Activated naive CD8-positive, alpha-beta T cell treated with anti-CD3 and anti-CD28 coated beads, Interleukin-2, amount 50 U/mL, for 24 hours (primary cell): ENCODE measurements at regions not wholly inside any gene's neighbourhood (a gene's known extent, or its start where the extent isn't known, plus 50 kb on each side); places are given as distances from the start of the nearest gene placed in this dataset.

ENCODE experiments used
- ATAC-seq: fragments of 150-1000 bp; cut with Tn5 transposase; one replicate; pipeline ENCODE4 v1.10.0; 2021
- DNase-seq: peaks from one replicate; pipeline ENCODE4 v3.0.0; 2021
- H3K27ac Mint-ChIP-seq: one replicate; pipeline ENCODE4 v1.8.0; 2021; ENCODE audit warnings: mild to moderate bottlenecking, mixed read lengths
- H3K27me3 Mint-ChIP-seq: one replicate; pipeline ENCODE4 v1.8.0; 2021; ENCODE audit warnings: mixed read lengths
- H3K36me3 Mint-ChIP-seq: one replicate; pipeline ENCODE4 v1.8.0; 2021; ENCODE audit warnings: low read depth, mixed read lengths
- H3K4me1 Mint-ChIP-seq: one replicate; pipeline ENCODE4 v1.8.0; 2021; ENCODE audit warnings: mixed read lengths
- H3K4me3 Mint-ChIP-seq: one replicate; pipeline ENCODE4 v1.8.0; 2021; ENCODE audit warnings: mild to moderate bottlenecking, moderate library complexity, mixed read lengths
- H3K9me3 Mint-ChIP-seq: one replicate; pipeline ENCODE4 v1.8.0; 2021; ENCODE audit warnings: mixed read lengths

- Mint-ChIP-seq H3K27ac (no peak overlapping the region), H3K4me1 (no peaks in the 10 kb centered on the region), H3K27me3 (no peaks in the 10 kb centered on the region), H3K9me3 (no peaks in the 10 kb centered on the region), H3K4me3 (no peak overlapping the region), H3K36me3 (no peaks in the 10 kb centered on the region)
- no peak for DNase-seq
- ATAC-seq, result no peak
Measured at GRCh38 chr7:145211211-145211610, 375.4 kb upstream of the TPK1 start.

GRCh38 chr7:145193951-145194350, 358.1 kb upstream of the TPK1 start:
- Mint-ChIP-seq H3K4me3 (no peak overlapping the region), H3K27me3 (no peaks in the 10 kb centered on the region), H3K9me3 (no peaks in the 10 kb centered on the region), H3K4me1 (no peaks in the 10 kb centered on the region), H3K27ac (no peak overlapping the region), H3K36me3 (no peaks in the 10 kb centered on the region)
- no peak for DNase-seq
- ATAC-seq, result no peak

- Mint-ChIP-seq H3K27me3 (no peaks in the 10 kb centered on the region), H3K36me3 (no peaks in the 10 kb centered on the region), H3K4me1 (no peaks in the 10 kb centered on the region), H3K4me3 (no peak overlapping the region), H3K27ac (no peak overlapping the region), H3K9me3 (no peaks in the 10 kb centered on the region)
- no peak for DNase-seq
- no peak for ATAC-seq
Measured at GRCh38 chr7:145184956-145185355, 349.1 kb upstream of the TPK1 start.

GRCh38 chr7:145183069-145183468, 347.2 kb upstream of the TPK1 start:
- H3K27me3 Mint-ChIP-seq, result no peaks in the 10 kb centered on the region
- no peak for ATAC-seq
- H3K4me1 Mint-ChIP-seq, result no peaks in the 10 kb centered on the region
- no peaks in the 10 kb centered on the region for H3K36me3 Mint-ChIP-seq
- no peaks in the 10 kb centered on the region for H3K9me3 Mint-ChIP-seq
- no peak overlapping the region for H3K4me3 Mint-ChIP-seq
- H3K27ac Mint-ChIP-seq, result no peak overlapping the region
- no peak for DNase-seq

GRCh38 chr7:145175366-145175765, 339.5 kb upstream of the TPK1 start:
- no peak overlapping the region for H3K4me3 Mint-ChIP-seq
- no peaks in the 10 kb centered on the region for H3K9me3 Mint-ChIP-seq
- no peaks in the 10 kb centered on the region for H3K27me3 Mint-ChIP-seq
- H3K27ac Mint-ChIP-seq, result no peak overlapping the region
- DNase-seq, result no peak
- no peak for ATAC-seq
- H3K36me3 Mint-ChIP-seq, result no peaks in the 10 kb centered on the region
- no peaks in the 10 kb centered on the region for H3K4me1 Mint-ChIP-seq

DNA sequence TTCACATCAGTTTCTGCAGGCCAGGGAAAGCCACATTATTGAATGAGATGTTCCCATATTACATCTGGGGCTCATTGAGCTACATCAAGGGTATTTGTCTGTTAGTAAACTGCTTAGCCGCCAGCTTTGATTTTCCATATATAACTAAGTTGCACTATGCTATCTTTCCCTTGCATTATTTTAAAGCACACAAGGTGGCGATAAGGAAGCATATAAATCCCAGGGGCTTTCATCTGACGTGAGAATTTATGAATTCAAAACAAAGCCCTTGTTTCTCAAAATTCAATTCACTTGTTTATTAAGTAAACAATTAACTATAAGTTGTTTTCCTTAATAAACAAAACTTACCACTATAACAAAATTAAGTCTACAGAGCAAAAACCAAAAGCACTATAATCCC, 334.1 kb upstream of the TPK1 start:
- Mint-ChIP-seq H3K9me3 (no peaks in the 10 kb centered on the region), H3K27me3 (peaks cover 3% of the 10 kb centered on the region), H3K4me3 (no peak overlapping the region), H3K27ac (no peak overlapping the region), H3K36me3 (no peaks in the 10 kb centered on the region), H3K4me1 (no peaks in the 10 kb centered on the region)
- ATAC-seq (no peak), DNase-seq (no peak)

DNA sequence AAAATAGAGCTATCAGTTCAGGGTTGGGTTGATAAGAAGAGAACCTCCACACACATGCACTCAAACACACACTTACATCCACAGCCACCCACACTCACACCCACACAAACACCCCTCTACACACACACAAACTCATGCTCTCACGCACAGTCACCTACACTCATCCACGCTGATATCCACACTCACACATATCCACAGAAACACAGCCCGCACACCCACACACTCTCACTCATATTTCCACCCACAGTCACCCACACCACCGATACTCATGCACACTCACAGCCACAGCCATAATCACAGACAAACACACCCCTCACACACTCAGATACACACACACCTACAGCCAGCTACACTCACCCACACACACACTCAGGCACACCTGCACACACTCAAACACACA, 333.0 kb upstream of the TPK1 start:
- Mint-ChIP-seq H3K4me1 (no peaks in the 10 kb centered on the region), H3K27me3 (peaks cover 3% of the 10 kb centered on the region), H3K27ac (no peak overlapping the region), H3K4me3 (no peak overlapping the region), H3K36me3 (no peaks in the 10 kb centered on the region), H3K9me3 (no peaks in the 10 kb centered on the region)
- no peak for ATAC-seq
- no peak for DNase-seq

DNA sequence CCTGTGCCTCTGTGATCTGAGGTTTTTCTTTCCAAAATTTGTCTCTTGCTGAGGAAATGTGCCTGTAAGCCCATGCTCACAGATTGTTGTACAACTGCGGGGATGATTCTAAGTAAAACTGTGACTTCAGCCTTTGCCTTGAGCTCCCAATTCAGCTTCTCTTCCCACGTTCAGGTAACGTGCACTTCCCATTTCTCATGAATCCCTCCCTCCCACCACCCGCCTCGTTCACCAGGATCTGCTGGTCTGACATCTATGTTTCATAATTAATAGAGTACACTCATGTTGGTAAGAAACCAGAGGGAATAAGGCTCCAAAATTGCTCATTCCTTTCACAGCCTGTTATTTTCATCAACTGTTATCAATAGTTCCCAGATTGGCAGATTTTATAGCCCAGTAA, 332.6 kb upstream of the TPK1 start:
- DNase-seq (no peak), ATAC-seq (no peak)
- H3K4me1 Mint-ChIP-seq, result no peaks in the 10 kb centered on the region
- no peak overlapping the region for H3K27ac Mint-ChIP-seq
- peaks cover 3% of the 10 kb centered on the region for H3K27me3 Mint-ChIP-seq
- no peaks in the 10 kb centered on the region for H3K36me3 Mint-ChIP-seq
- no peak overlapping the region for H3K4me3 Mint-ChIP-seq
- H3K9me3 Mint-ChIP-seq, result no peaks in the 10 kb centered on the region

DNA sequence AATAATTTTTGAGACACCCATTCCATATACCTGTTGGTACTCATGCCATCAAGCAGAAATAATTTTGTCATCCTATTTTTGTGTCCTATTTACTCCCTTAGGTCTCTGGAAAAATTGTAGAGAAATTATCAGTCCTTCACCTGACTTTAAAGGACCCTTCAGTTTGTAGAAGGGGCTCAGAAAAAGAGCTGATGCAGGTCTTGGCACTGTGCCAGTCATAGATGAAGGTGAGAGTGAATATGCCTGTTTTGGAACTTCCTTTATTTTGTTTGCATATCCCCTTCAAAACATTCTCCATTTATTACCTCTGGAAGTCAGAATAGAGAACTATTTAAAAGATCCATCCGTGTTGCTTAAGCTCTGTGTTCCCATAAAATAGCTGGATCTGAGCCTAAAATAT, 321.0 kb upstream of the TPK1 start:
- Mint-ChIP-seq H3K27me3 (no peaks in the 10 kb centered on the region), H3K27ac (no peak overlapping the region), H3K4me1 (no peaks in the 10 kb centered on the region), H3K4me3 (no peak overlapping the region), H3K36me3 (no peaks in the 10 kb centered on the region), H3K9me3 (no peaks in the 10 kb centered on the region)
- no peak for DNase-seq
- ATAC-seq, result no peak

GRCh38 chr7:145152589-145152988, 316.7 kb upstream of the TPK1 start:
- ATAC-seq (no peak), DNase-seq (no peak)
- Mint-ChIP-seq H3K9me3 (no peaks in the 10 kb centered on the region), H3K27ac (no peak overlapping the region), H3K4me1 (no peaks in the 10 kb centered on the region), H3K36me3 (no peaks in the 10 kb centered on the region), H3K4me3 (no peak overlapping the region), H3K27me3 (peaks cover 2% of the 10 kb centered on the region)

DNA sequence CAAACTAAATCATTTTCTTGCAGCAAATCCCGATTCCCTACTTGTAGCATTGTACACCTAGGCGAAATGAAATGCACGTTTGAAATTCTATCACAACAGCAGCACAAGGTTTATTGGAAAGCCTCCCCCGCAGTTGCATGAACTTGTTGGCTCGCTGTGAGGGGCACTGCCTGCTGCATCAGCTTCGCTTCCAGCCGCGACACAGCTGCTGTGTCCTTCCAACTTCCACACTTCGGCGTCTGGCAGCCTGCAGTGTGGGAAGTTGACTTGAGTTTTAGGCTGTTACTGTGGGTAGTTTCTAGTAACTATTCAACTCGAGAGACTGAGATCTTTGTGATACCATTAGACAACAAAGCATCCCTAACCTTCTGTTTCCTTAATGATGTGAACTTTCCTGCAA, 315.8 kb upstream of the TPK1 start:
- DNase-seq, result no peak
- Mint-ChIP-seq H3K4me3 (no peak overlapping the region), H3K36me3 (no peaks in the 10 kb centered on the region), H3K9me3 (no peaks in the 10 kb centered on the region), H3K4me1 (no peaks in the 10 kb centered on the region), H3K27ac (no peak overlapping the region), H3K27me3 (peaks cover 2% of the 10 kb centered on the region)
- ATAC-seq, result no peak

GRCh38 chr7:145147865-145148264, 312.0 kb upstream of the TPK1 start:
- Mint-ChIP-seq H3K4me1 (no peaks in the 10 kb centered on the region), H3K36me3 (no peaks in the 10 kb centered on the region), H3K9me3 (no peaks in the 10 kb centered on the region), H3K27ac (no peak overlapping the region), H3K27me3 (peaks cover 2% of the 10 kb centered on the region), H3K4me3 (no peak overlapping the region)
- DNase-seq (no peak), ATAC-seq (no peak)

- no peak for ATAC-seq
- Mint-ChIP-seq H3K27ac (no peak overlapping the region), H3K4me1 (no peaks in the 10 kb centered on the region), H3K9me3 (no peaks in the 10 kb centered on the region), H3K36me3 (no peaks in the 10 kb centered on the region), H3K27me3 (no peaks in the 10 kb centered on the region), H3K4me3 (no peak overlapping the region)
- DNase-seq, result no peak
Measured at GRCh38 chr7:145143685-145144084, 307.8 kb upstream of the TPK1 start.

DNA sequence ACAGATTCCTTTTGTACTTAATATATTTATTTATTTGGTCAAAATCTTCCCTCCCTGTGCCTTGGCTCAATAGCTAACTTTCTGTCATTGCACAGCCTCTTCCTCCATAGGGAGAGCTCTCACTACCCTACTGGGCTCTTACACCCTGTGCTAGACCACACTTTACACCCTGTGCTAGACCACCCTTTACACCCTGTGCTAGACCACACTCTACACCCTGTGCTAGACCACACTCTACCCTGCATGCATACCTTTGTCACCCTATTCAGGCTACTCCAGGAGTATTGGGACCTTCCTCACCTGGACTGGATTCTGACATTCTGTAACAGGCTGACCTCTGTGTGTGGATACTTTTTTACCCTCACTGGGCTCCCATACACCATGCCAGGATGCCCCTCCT, 298.5 kb upstream of the TPK1 start:
- H3K36me3 Mint-ChIP-seq, result no peaks in the 10 kb centered on the region
- H3K27me3 Mint-ChIP-seq, result no peaks in the 10 kb centered on the region
- DNase-seq, result no peak
- no peak overlapping the region for H3K27ac Mint-ChIP-seq
- H3K9me3 Mint-ChIP-seq, result no peaks in the 10 kb centered on the region
- no peak overlapping the region for H3K4me3 Mint-ChIP-seq
- no peaks in the 10 kb centered on the region for H3K4me1 Mint-ChIP-seq
- ATAC-seq, result no peak

GRCh38 chr7:145123502-145123901, 287.6 kb upstream of the TPK1 start:
- H3K9me3 Mint-ChIP-seq, result no peaks in the 10 kb centered on the region
- no peaks in the 10 kb centered on the region for H3K36me3 Mint-ChIP-seq
- no peak overlapping the region for H3K27ac Mint-ChIP-seq
- DNase-seq, result no peak
- ATAC-seq, result no peak
- H3K4me1 Mint-ChIP-seq, result no peaks in the 10 kb centered on the region
- H3K27me3 Mint-ChIP-seq, result no peaks in the 10 kb centered on the region
- no peak overlapping the region for H3K4me3 Mint-ChIP-seq

- no peaks in the 10 kb centered on the region for H3K27me3 Mint-ChIP-seq
- DNase-seq, result no peak
- no peak overlapping the region for H3K27ac Mint-ChIP-seq
Measured at GRCh38 chr7:145106001-145106400, 270.1 kb upstream of the TPK1 start.

More at GRCh38 chr7:145106001-145106400, 270.1 kb upstream of the TPK1 start:
- no peak for ATAC-seq
- Mint-ChIP-seq H3K4me1 (no peaks in the 10 kb centered on the region), H3K9me3 (peaks cover 10% of the 10 kb centered on the region), H3K36me3 (no peaks in the 10 kb centered on the region), H3K4me3 (no peak overlapping the region)
